ENCODE measurements at regions not wholly inside any gene's neighbourhood (a gene's known extent, or its start where the extent isn't known, plus 50 kb on each side); places are given as distances from the start of the nearest gene placed in this dataset.

GRCh38 chr3:26560081-26560480 lies 62.5 kb upstream of the LRRC3B start:
- no peak for DNase-seq

- DNase-seq = no peak
Observed at GRCh38 chr3:26562021-26562768, 60.4 kb upstream of the LRRC3B start.
